CD14-positive monocyte (primary cell): ENCODE measurements at regions not wholly inside any gene's neighbourhood (a gene's known extent, or its start where the extent isn't known, plus 50 kb on each side); places are given as distances from the start of the nearest gene placed in this dataset.

Experiments
- DNase-seq, 3 donors: peaks; one replicate each; pipeline ENCODE4 v3.0.0-alpha.2; 2011 to 2022
- H2AFZ ChIP-seq: 2 replicates; pipeline ENCODE4 v1.6.0; 2012; ENCODE audit warnings: mild to moderate bottlenecking, low read depth, low read length, inconsistent platforms; ENCODE audit not compliant: insufficient read depth, poor library complexity, severe bottlenecking
- H3K27ac ChIP-seq, 2 donors: 1 replicate in 1 of 2; 2 replicates in 1 of 2; pipeline ENCODE4 v1.5.1; 2012 to 2013; ENCODE audit warnings: low read length in 2 of 2, control low read depth in 1 of 2, inconsistent platforms in 1 of 2, low read depth in 1 of 2, mild to moderate bottlenecking in 1 of 2
- H3K27me3 ChIP-seq, 2 donors: one replicate each; pipeline versions ENCODE4 v1.6.0 to v1.6.1; 2011 to 2013; ENCODE audit warnings: low read length in 2 of 2; ENCODE audit not compliant: control insufficient read depth in 2 of 2, insufficient read depth in 2 of 2
- H3K36me3 ChIP-seq, 2 donors: replicated peaks in 1 of 2; 1 replicate in 1 of 2; 2 replicates in 1 of 2; pipeline versions ENCODE4 v1.5.1 to v1.6.1; 2012 to 2013; ENCODE audit warnings: low read length in 2 of 2, control low read depth in 1 of 2, inconsistent platforms in 1 of 2, mild to moderate bottlenecking in 1 of 2; ENCODE audit not compliant: insufficient read depth in 2 of 2, control insufficient read depth in 1 of 2
- H3K4me1 ChIP-seq, 2 donors: 1 replicate in 1 of 2; 2 replicates in 1 of 2; pipeline versions ENCODE4 v1.5.1 to v1.6.1; 2012 to 2013; ENCODE audit warnings: low read length in 2 of 2, control low read depth in 1 of 2, inconsistent platforms in 1 of 2, mild to moderate bottlenecking in 1 of 2, moderate library complexity in 1 of 2; ENCODE audit not compliant: insufficient read depth in 2 of 2, control insufficient read depth in 1 of 2
- H3K4me2 ChIP-seq: replicated peaks from 2 replicates; pipeline ENCODE3; 2012; ENCODE audit warnings: low read length, moderate library complexity, mild to moderate bottlenecking; ENCODE audit not compliant: poor library complexity, severe bottlenecking; ENCODE audit errors: extremely low read depth
- H3K4me3 ChIP-seq, 3 experiments: fragments of 200-600 bp in 1 of 3; sonication (generic) in 1 of 3; replicated peaks in 1 of 3; 1 replicate in 2 of 3; 2 replicates in 1 of 3; pipeline ENCODE4 v1.5.1; 2011 to 2013; ENCODE audit warnings: low read length in 3 of 3, mild to moderate bottlenecking in 3 of 3, control low read depth in 2 of 3, low read depth in 2 of 3, inconsistent platforms in 1 of 3, moderate library complexity in 1 of 3
- H3K79me2 ChIP-seq: 2 replicates; pipeline ENCODE4 v1.6.0; 2012; ENCODE audit warnings: mild to moderate bottlenecking, control low read depth, inconsistent platforms, low read length, moderate library complexity; ENCODE audit not compliant: insufficient read depth
- H3K9ac ChIP-seq: 2 replicates; pipeline ENCODE4 v1.6.0; 2017; ENCODE audit warnings: low read length, mild to moderate bottlenecking; ENCODE audit not compliant: insufficient read depth, poor library complexity, severe bottlenecking
- H3K9me3 ChIP-seq, 2 donors: replicated peaks in 1 of 2; 1 replicate in 1 of 2; 2 replicates in 1 of 2; pipeline versions ENCODE4 v1.5.1 to v1.6.1; 2012 to 2013; ENCODE audit warnings: low read length in 2 of 2, control low read depth in 1 of 2; ENCODE audit not compliant: control insufficient read depth in 1 of 2, insufficient read depth in 1 of 2
- H4K20me1 ChIP-seq: 2 replicates; pipeline ENCODE4 v1.6.0; 2012; ENCODE audit warnings: mild to moderate bottlenecking, low read length, control low read depth, moderate library complexity; ENCODE audit not compliant: insufficient read depth
- H3K27ac Mint-ChIP-seq, 7 donors: one replicate each; pipeline ENCODE4 v1.8.0; 2020; ENCODE audit warnings: mild to moderate bottlenecking in 7 of 7, mixed read lengths in 7 of 7, moderate library complexity in 6 of 7, inconsistent platforms in 2 of 7
- H3K27me3 Mint-ChIP-seq, 3 donors: one replicate each; pipeline ENCODE4 v1.8.0; 2021 to 2022; ENCODE audit warnings: low read depth in 3 of 3, mild to moderate bottlenecking in 3 of 3, mixed read lengths in 3 of 3, moderate library complexity in 3 of 3, inconsistent platforms in 1 of 3
- H3K36me3 Mint-ChIP-seq, 2 donors: one replicate each; pipeline ENCODE4 v1.8.0; 2020; ENCODE audit warnings: mixed read lengths in 2 of 2, inconsistent platforms in 1 of 2, mild to moderate bottlenecking in 1 of 2
- H3K4me1 Mint-ChIP-seq: one replicate; pipeline ENCODE4 v1.8.0; 2020; ENCODE audit warnings: mild to moderate bottlenecking, mixed read lengths
- H3K4me3 Mint-ChIP-seq, 2 donors: one replicate each; pipeline ENCODE4 v1.8.0; 2020; ENCODE audit warnings: mild to moderate bottlenecking in 2 of 2, mixed read lengths in 2 of 2, moderate library complexity in 1 of 2
- H3K9me3 Mint-ChIP-seq, 7 donors: one replicate each; pipeline ENCODE4 v1.8.0; 2020 to 2022; ENCODE audit warnings: mixed read lengths in 7 of 7, mild to moderate bottlenecking in 6 of 7, moderate library complexity in 6 of 7, inconsistent platforms in 2 of 7
- CTCF ChIP-seq: fragments of 200-600 bp; IDR thresholded peaks from one replicate; pipeline ENCODE4 v1.8.0; 2022; ENCODE audit warnings: antibody characterized with exemption, mild to moderate bottlenecking
- WGBS: methylation state at CpG from one replicate; pipeline ENCODE4 v1.1.5; 2013; ENCODE audit warnings: missing lambda C conversion rate; ENCODE audit not compliant: insufficient coverage; 5-methylcytosine and 5-hydroxymethylcytosine counted together
- intact Hi-C, 2 donors: fragments of 100-400 bp; cut with micrococcal nuclease; formaldehyde crosslinking; loops; one replicate each; pipeline versions ENCODE4 v1.15.0 to v1.15.1; 2023

- H3K4me1 ChIP-seq = no peaks in the 10 kb centered on the region
- Mint-ChIP-seq H3K4me3 (no peak overlapping the region), H3K4me1 (no peaks in the 10 kb centered on the region), H3K9me3 (no peaks in the 10 kb centered on the region), H3K27me3 (peaks cover 0 to 2% (median 0%) of the 10 kb centered on the region in 3 donors), H3K36me3 (no peaks in the 10 kb centered on the region), H3K27ac (no peak overlapping the region)
- H2AFZ ChIP-seq = no peak overlapping the region
- H3K4me2 ChIP-seq = no peak overlapping the region
- DNase-seq = no peak
- 91% methylated on average over 2 of the region's 3 CpGs for WGBS
- no peak for TF ChIP-seq CTCF
- H3K4me3 ChIP-seq = no peak overlapping the region
- no peaks in the 10 kb centered on the region for H3K79me2 ChIP-seq
- no peak overlapping the region for H3K27ac ChIP-seq
- H3K27me3 ChIP-seq = no peaks in the 10 kb centered on the region
- no peaks in the 10 kb centered on the region for H3K9me3 ChIP-seq
- no peaks in the 10 kb centered on the region for H4K20me1 ChIP-seq
- H3K36me3 ChIP-seq = no peaks in the 10 kb centered on the region
- no peak overlapping the region for H3K9ac ChIP-seq
- intact Hi-C loops = loop anchor here (10.0 kb wide), 1 partner anchor 838 kb away; the partner anchor contains the start of gene TEX48 (in 2 of the 2)
Observed at GRCh38 chr9:115522912-115523311, 405.0 kb upstream of the TNC start.

DNA sequence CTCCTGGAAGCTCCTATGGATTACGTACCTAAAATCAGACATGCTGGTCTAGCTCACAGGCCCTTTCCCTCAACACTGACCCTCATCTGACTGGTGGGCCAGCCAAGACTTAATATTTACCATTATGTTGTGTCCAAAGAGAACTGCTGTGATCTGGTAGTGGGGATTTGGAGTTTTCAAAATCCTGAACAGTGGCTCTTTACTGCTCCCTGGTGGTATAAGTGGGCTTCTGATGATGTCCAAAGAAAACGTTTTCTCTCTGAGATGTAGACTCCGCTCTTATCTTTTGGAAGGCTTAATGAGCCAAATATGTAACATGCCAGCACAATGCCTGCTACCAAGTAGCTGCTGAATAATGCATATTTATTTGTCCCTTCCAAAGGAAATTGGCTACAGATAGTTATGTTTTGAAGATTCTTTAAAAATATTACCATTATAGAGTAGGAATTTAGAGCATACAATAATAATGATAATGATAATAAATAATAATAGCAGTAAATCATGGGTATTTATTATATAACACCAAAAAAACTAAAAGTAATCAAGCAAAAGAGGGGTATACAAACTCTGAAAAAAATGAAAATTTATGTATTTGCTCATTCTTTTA is 406.6 kb upstream of the TNC start:
- no peaks in the 10 kb centered on the region for H3K9me3 ChIP-seq
- H3K9ac ChIP-seq = no peak overlapping the region
- no peak overlapping the region for H2AFZ ChIP-seq
- peak; percentile 52 for TF ChIP-seq CTCF
- no peaks in the 10 kb centered on the region for H3K36me3 Mint-ChIP-seq
- no peak overlapping the region for H3K27ac ChIP-seq
- no peak overlapping the region for H3K27ac Mint-ChIP-seq
- H3K4me1 Mint-ChIP-seq = no peaks in the 10 kb centered on the region
- intact Hi-C loops = loop anchor here (10.0 kb wide), 1 partner anchor 840 kb away; the partner anchor contains the start of gene TEX48 (in 2 of the 2)
- no peaks in the 10 kb centered on the region for H3K9me3 Mint-ChIP-seq
- no peak overlapping the region for H3K4me2 ChIP-seq
- no peaks in the 10 kb centered on the region for H3K4me1 ChIP-seq
- H3K79me2 ChIP-seq = no peaks in the 10 kb centered on the region
- WGBS = no CpG with 5 or more reads among the region's 3 CpGs
- H4K20me1 ChIP-seq = no peaks in the 10 kb centered on the region
- no peaks in the 10 kb centered on the region for H3K27me3 ChIP-seq
- peak in 2 of 3 donors; percentile 3 to 4 for DNase-seq
- H3K27me3 Mint-ChIP-seq = no peaks in the 10 kb centered on the region
- H3K36me3 ChIP-seq = no peaks in the 10 kb centered on the region
- H3K4me3 Mint-ChIP-seq = no peak overlapping the region
- no peak overlapping the region for H3K4me3 ChIP-seq
